ENCODE measurements at regions not wholly inside any gene's neighbourhood (a gene's known extent, or its start where the extent isn't known, plus 50 kb on each side); places are given as distances from the start of the nearest gene placed in this dataset.

- no peak for TF ChIP-seq ZNF574 (CRISPR knock-in tag; IDR thresholded peaks at IDR 0.05)
- no peak for TF ChIP-seq HOXA3 (CRISPR knock-in tag; IDR thresholded peaks at IDR 0.05)
- no peak for TF ChIP-seq ELF3 (CRISPR knock-in tag; IDR thresholded peaks at IDR 0.05)
- TF ChIP-seq, protein P1, sequence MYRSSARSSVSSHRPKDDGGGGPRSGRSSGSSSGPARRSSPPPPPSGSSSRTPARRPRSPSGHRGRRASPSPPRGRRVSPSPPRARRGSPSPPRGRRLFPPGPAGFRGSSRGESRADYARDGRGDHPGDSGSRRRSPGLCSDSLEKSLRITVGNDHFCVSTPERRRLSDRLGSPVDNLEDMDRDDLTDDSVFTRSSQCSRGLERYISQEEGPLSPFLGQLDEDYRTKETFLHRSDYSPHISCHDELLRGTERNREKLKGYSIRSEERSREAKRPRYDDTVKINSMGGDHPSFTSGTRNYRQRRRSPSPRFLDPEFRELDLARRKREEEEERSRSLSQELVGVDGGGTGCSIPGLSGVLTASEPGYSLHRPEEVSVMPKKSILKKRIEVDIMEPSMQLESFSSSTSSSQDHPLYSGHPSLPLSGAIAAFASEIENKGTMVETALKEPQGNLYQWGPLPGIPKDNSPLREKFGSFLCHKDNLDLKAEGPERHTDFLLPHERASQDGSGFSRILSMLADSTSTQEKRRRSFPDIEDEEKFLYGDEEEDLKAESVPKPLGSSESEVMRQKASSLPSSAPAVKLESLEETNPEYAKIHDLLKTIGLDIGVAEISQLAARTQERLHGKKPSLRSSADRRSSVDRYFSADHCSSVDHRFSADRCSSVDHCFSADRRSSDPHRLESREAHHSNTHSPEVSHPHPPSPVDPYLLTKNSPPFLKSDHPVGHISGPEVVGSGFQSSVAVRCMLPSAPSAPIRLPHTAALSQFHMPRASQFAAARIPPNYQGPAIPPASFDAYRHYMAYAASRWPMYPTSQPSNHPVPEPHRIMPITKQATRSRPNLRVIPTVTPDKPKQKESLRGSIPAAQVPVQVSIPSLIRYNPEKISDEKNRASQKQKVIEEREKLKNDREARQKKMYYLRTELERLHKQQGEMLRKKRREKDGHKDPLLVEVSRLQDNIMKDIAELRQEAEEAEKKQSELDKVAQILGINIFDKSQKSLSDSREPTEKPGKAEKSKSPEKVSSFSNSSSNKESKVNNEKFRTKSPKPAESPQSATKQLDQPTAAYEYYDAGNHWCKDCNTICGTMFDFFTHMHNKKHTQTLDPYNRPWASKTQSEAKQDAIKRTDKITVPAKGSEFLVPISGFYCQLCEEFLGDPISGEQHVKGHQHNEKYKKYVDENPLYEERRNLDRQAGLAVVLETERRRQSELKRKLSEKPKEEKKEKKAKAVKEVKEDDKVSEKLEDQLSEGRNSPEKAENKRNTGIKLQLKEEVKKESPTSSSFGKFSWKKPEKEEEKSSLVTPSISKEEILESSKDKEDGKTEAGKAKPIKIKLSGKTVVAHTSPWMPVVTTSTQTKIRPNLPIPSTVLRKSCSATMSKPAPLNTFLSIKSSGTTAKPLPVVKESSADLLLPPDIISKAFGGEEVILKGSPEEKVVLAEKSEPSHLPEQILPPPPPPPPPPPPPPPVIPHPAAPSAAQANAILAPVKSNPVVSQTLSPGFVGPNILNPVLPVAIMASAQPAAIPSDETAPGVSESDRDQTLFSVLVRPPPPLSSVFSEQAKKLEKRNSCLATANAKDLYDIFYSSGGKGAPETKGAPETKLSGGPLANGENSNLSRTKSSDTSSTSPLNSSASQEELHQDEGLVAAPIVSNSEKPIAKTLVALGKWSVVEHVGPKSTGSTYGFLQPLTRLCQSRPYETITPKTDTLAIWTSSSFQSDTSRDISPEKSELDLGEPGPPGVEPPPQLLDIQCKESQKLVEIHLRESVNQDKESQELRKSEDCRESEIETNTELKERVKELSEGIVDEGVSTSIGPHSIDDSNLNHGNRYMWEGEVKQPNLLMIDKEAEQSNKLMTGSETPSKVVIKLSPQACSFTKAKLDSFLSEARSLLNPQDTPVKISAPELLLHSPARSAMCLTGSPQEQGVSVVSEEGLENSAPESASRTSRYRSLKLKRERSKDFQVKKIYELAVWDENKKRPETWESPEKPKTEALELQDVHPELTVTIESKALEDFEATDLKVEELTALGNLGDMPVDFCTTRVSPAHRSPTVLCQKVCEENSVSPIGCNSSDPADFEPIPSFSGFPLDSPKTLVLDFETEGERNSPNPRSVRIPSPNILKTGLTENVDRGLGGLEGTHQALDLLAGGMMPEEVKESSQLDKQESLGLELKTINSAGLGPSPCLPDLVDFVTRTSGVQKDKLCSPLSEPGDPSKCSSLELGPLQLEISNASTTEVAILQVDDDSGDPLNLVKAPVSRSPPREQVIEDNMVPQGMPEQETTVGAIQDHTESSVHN (CRISPR knock-in tag; IDR thresholded peaks at IDR 0.05), result no peak
- TF ChIP-seq, protein P2, sequence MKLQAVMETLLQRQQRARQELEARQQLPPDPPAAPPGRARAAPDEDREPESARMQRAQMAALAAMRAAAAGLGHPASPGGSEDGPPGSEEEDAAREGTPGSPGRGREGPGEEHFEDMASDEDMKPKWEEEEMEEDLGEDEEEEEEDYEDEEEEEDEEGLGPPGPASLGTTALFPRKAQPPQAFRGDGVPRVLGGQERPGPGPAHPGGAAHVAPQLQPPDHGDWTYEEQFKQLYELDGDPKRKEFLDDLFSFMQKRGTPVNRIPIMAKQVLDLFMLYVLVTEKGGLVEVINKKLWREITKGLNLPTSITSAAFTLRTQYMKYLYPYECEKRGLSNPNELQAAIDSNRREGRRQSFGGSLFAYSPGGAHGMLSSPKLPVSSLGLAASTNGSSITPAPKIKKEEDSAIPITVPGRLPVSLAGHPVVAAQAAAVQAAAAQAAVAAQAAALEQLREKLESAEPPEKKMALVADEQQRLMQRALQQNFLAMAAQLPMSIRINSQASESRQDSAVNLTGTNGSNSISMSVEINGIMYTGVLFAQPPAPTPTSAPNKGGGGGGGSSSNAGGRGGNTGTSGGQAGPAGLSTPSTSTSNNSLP (IDR thresholded peaks at IDR 0.05; ENCODE audit: low read depth, low read length), result no peak
Observed at GRCh38 chr17:52451294-52451861, 292.9 kb upstream of the CA10 start (continued).

Data from HepG2 (cell line).